ENCODE measurements at regions not wholly inside any gene's neighbourhood (a gene's known extent, or its start where the extent isn't known, plus 50 kb on each side); places are given as distances from the start of the nearest gene placed in this dataset.

GRCh38 chr11:80082406-80082805 lies 641.6 kb upstream of the TENM4 start:
- no peak for DNase-seq

- DNase-seq = no peak
Measured at GRCh38 chr11:80077113-80077512, 636.3 kb upstream of the TENM4 start.

GRCh38 chr11:80074837-80075236 lies 634.0 kb upstream of the TENM4 start:
- DNase-seq = no peak

- no peak for DNase-seq
Measured at GRCh38 chr11:80066291-80066690, 625.5 kb upstream of the TENM4 start.

DNA sequence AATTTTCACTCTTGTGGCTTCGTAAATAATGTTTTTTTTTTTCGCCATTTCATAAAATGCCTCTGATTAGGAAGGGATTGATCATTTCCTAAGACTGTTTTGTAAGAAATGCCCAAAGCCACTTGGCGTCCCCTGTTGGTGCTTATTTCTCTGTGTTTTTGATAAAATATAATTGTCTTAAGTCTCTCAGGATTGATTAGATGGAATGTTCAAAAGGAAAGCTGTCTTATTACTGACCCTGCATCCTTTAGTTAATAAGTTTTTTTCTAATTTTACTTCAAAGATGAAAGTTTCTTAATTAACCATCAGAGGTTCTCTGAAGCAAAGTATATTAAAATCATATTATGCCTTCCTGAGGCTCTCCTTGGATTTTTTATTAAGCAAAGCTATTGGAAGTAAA lies 624.3 kb upstream of the TENM4 start:
- no peak for DNase-seq

- DNase-seq = no peak
Measured at GRCh38 chr11:80061056-80061455, 620.2 kb upstream of the TENM4 start.

GRCh38 chr11:80054582-80055165 lies 613.8 kb upstream of the TENM4 start:
- no peak for DNase-seq

GRCh38 chr11:80048513-80048912 lies 607.7 kb upstream of the TENM4 start:
- no peak for DNase-seq

- no peak for DNase-seq
Measured at GRCh38 chr11:80041136-80042000, 600.5 kb upstream of the TENM4 start.

GRCh38 chr11:80034801-80035200 lies 594.0 kb upstream of the TENM4 start:
- DNase-seq = no peak

GRCh38 chr11:80031014-80031600 lies 590.3 kb upstream of the TENM4 start:
- DNase-seq = no peak

- DNase-seq = no peak
Measured at GRCh38 chr11:80028998-80029397, 588.2 kb upstream of the TENM4 start.

DNA sequence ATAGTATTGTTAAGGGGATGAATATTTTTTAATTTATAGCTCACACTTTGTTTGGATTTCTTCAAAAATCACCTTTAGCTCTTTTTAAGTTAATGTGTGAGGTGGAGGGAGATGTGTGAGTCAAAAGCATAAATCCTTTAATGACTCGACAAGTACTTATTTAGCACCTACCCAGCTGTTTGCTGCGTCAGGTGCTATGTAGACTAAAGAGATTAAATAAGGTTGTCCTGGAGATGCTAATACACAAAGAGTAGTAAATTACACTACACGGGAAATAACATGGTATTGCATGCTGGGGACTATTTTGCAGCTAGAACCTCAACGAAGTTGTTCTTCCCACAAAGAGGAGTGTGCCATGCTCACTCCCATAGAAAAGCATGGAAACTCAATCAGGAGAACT lies 583.3 kb upstream of the TENM4 start:
- DNase-seq = no peak

DNA sequence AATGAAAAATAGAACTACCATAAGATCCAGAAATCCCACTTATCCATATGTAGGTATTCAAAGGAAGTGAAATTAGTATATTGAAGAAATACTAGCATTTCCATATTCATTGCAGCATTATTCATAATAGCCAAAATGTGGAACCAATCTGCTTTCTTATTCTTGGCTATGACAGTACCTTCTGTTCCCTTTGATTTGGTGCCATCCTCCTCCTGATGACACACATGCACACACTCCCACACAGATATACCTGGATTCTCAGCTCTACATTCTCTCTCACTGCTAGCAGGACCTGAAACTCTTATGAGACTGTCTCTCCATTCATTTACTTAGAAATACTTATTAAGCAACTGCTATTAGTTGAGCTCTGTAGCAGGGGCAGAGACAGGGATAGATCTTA lies 582.6 kb upstream of the TENM4 start:
- no peak for DNase-seq

- DNase-seq = no peak
Measured at GRCh38 chr11:80010536-80010935, 569.7 kb upstream of the TENM4 start.

DNA sequence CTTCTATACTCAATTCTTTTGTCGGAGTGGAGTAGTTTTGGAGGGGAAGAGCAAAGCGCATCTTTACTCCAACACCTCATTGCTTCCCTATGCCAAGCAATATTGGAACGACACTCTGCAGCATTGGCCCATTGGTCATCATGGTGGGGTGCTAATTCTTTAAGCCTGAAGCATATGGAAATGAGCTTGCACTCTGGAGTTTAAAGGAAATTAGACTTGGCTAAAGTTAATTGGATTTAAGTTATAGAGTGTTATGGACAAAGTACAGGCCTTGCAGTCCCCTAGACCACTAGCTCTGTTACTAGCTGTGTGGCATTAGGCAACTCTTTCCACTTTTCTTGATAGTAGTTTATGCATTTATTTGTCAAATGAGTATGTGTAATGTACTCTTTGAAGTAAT lies 568.3 kb upstream of the TENM4 start:
- DNase-seq = no peak

DNA sequence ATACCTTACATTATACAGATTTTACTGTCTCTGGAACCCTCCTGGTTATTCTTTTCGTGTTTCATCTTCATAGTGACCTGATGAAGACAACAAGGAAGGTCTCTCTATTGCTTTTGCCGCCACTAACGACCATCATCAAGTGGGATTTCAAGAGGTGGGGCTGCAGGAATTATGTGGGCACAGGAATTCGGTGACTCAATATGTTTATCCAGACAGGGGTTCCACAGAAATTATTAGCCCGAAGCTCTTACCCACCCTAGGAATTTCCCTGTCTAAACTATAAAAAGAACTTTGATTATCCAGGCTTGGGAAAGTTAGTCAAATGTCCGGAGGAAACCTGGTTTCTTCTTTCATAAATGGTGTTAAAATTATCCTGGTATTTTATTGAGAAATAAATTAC lies 566.8 kb upstream of the TENM4 start:
- no peak for DNase-seq

DNA sequence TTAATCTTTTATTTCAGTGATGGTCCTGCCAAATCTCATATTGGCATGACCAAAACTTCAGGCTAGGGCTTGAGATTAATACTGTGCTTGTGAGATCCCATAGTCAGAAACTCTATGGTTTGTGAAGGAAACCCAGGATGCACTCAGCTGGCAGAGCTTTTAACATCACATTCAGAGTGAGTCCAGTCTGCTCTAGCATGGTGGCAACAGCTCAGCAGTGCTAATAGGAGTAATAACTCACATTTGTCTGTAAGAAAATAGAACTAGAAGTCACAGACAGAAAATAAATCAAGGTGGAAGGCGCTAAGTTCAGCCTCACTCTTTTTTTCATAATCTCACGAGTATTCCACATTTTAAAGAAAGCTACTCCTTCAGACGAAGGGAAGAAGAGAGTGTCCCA lies 549.3 kb upstream of the TENM4 start:
- no peak for DNase-seq

- DNase-seq = no peak
Measured at GRCh38 chr11:79982185-79982584, 541.4 kb upstream of the TENM4 start.

GRCh38 chr11:79980916-79981315 lies 540.1 kb upstream of the TENM4 start:
- DNase-seq = no peak

DNA sequence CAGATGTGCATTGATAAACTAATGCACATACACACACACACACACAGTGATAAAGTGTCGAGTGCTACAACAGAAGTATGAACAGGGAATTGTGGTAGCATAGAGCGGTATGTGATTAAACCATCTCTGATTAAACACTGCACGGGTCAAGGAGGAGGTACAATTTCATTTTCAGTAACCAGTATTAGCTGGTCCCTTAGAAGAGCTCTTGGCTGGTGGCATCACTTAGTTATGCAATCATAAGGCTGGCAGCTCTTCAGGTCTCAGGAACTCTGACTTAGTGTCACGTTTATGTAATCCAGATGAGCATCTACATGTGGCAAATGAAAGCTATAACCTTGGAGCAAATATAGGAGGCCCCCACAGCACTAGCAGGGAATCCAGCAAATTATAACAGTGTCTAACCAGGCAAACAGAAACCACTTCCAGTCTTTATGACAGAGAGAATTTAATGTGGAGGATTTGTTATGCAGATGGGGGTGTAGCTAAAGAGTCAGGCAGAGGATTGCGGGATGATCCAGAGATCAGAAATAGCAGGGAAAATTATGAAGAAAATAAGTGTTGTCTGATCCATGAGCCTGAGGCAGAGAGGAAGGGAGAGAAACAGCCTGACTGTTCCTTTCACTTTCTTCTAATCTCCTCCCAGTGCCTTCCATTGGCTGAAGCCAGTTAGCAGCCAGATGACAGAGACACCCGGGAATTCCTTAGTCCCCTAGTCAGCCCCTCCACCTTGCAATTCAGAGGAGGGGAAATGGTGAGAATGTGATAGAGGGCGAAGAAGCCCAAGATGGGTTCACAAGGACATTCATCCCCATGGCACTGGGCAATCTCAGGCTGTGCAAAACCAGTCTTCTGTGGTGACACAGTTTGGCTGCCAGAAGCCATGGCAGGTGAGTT lies 533.1 kb upstream of the TENM4 start:
- DNase-seq = no peak

GRCh38 chr11:79971255-79971654 lies 530.4 kb upstream of the TENM4 start:
- DNase-seq = no peak

GRCh38 chr11:79966592-79966991 lies 525.8 kb upstream of the TENM4 start:
- DNase-seq = no peak

Measured in inflammatory macrophage treated with lipopolysaccharide for 4 hours (primary cell).